ENCODE measurements at regions not wholly inside any gene's neighbourhood (a gene's known extent, or its start where the extent isn't known, plus 50 kb on each side); places are given as distances from the start of the nearest gene placed in this dataset.

DNA sequence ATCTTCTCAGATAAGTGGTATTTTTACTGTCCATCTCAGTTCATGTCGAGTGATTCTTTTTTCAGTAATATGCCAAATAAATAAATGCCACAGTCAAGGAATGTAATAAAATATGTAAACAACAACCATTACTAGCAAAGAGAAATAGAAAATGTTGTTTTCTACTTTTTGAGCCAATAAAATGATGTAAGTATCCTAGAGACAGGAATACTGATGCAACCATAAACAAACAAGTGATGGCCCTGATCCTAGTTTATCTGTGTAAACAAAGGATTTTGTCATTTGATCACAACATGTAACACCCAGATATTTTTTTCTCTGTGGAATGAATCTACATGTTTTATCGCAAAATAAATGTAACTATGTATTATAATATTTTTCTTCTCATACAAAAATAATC lies 1852.8 kb downstream of the EFNA5 start:
- H3K27me3 ChIP-seq (ENCODE audit: control insufficient read depth, insufficient read depth, low read length), result no peaks in the 10 kb centered on the region
- FAIRE-seq, result no peak
- intact Hi-C loops (cut with DNase I), result no loop called here

GRCh38 chr5:105817416-105817815 lies 1853.3 kb downstream of the EFNA5 start:
- no peaks in the 10 kb centered on the region for H3K27me3 ChIP-seq (ENCODE audit: control insufficient read depth, insufficient read depth, low read length)
- no peak overlapping the region for H3K9ac ChIP-seq (ENCODE audit: low read length in 3 of 3)
- no peak overlapping the region for H3K4me3 ChIP-seq (ENCODE audit: low read length in 3 of 3)
- no peak overlapping the region for H3K27ac ChIP-seq (ENCODE audit: low read depth in 2 of 2, low read length in 2 of 2)
- intact Hi-C loops (cut with DNase I), result no loop called here
- H3K4me1 ChIP-seq (ENCODE audit: control insufficient read depth in 2 of 3, insufficient read depth in 2 of 3, low read depth in 1 of 3, low read length in 3 of 3), result no peaks in the 10 kb centered on the region
- no peaks in the 10 kb centered on the region for H3K36me3 ChIP-seq (ENCODE audit: control insufficient read depth in 2 of 3, insufficient read depth in 3 of 3, low read length in 3 of 3)
- H3K9me3 ChIP-seq (ENCODE audit: control insufficient read depth in 2 of 3, insufficient read depth in 1 of 3, low read length in 3 of 3), result no peaks in the 10 kb centered on the region
- no peak for FAIRE-seq
- no peak for DNase-seq
- TF ChIP-seq, protein P1, sequence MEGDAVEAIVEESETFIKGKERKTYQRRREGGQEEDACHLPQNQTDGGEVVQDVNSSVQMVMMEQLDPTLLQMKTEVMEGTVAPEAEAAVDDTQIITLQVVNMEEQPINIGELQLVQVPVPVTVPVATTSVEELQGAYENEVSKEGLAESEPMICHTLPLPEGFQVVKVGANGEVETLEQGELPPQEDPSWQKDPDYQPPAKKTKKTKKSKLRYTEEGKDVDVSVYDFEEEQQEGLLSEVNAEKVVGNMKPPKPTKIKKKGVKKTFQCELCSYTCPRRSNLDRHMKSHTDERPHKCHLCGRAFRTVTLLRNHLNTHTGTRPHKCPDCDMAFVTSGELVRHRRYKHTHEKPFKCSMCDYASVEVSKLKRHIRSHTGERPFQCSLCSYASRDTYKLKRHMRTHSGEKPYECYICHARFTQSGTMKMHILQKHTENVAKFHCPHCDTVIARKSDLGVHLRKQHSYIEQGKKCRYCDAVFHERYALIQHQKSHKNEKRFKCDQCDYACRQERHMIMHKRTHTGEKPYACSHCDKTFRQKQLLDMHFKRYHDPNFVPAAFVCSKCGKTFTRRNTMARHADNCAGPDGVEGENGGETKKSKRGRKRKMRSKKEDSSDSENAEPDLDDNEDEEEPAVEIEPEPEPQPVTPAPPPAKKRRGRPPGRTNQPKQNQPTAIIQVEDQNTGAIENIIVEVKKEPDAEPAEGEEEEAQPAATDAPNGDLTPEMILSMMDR (IDR thresholded peaks at IDR 0.05; ENCODE audit: borderline replicate concordance, extremely low read depth, insufficient read depth), result no peak

More for the DNA sequence above, 1852.8 kb downstream of the EFNA5 start:
- TF ChIP-seq, protein P1 (IDR thresholded peaks at IDR 0.05; ENCODE audit: borderline replicate concordance, extremely low read depth, insufficient read depth), result no peak
- no peaks in the 10 kb centered on the region for H3K36me3 ChIP-seq (ENCODE audit: control insufficient read depth in 2 of 3, insufficient read depth in 3 of 3, low read length in 3 of 3)
- DNase-seq, result no peak
- H3K27ac ChIP-seq (ENCODE audit: low read depth in 2 of 2, low read length in 2 of 2), result no peak overlapping the region
- H3K4me3 ChIP-seq (ENCODE audit: low read length in 3 of 3), result no peak overlapping the region
- H3K9me3 ChIP-seq (ENCODE audit: control insufficient read depth in 2 of 3, insufficient read depth in 1 of 3, low read length in 3 of 3), result no peaks in the 10 kb centered on the region
- no peaks in the 10 kb centered on the region for H3K4me1 ChIP-seq (ENCODE audit: control insufficient read depth in 2 of 3, insufficient read depth in 2 of 3, low read depth in 1 of 3, low read length in 3 of 3)
- H3K9ac ChIP-seq (ENCODE audit: low read length in 3 of 3), result no peak overlapping the region

- no peaks in the 10 kb centered on the region for H3K27me3 ChIP-seq (ENCODE audit: control insufficient read depth, insufficient read depth, low read length)
- no peak overlapping the region for H3K27ac ChIP-seq (ENCODE audit: low read depth in 2 of 2, low read length in 2 of 2)
- TF ChIP-seq, protein P1 (IDR thresholded peaks at IDR 0.05; ENCODE audit: borderline replicate concordance, extremely low read depth, insufficient read depth), result no peak
Observed at GRCh38 chr5:105816961-105817360, 1853.8 kb downstream of the EFNA5 start.

DNA sequence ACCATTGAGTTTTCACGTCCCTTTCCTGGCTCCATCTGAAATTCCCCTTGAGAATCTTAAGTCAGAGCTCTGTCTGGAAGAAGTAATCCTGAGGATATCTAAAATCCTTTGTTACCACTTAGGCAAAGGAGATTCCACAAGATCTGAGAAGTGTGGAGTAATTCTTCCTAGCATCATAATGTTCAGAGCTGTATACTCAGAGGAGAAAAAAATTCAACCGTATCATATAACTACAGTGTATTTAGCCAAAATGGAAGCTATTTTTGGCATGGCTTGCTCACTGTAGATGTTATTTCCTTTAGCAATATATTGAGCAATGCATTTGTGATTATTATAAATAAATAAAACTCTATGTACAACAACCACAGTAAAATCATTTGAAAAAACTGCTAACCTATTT lies 1858.4 kb downstream of the EFNA5 start:
- Histone ChIP-seq H3K9me3 (ENCODE audit: control insufficient read depth in 2 of 3, insufficient read depth in 1 of 3, low read length in 3 of 3) (no peaks in the 10 kb centered on the region), H3K4me3 (ENCODE audit: low read length in 3 of 3) (no peak overlapping the region), H3K27ac (ENCODE audit: low read depth in 2 of 2, low read length in 2 of 2) (no peak overlapping the region), H3K9ac (ENCODE audit: low read length in 3 of 3) (no peak overlapping the region), H3K4me1 (ENCODE audit: control insufficient read depth in 2 of 3, insufficient read depth in 2 of 3, low read depth in 1 of 3, low read length in 3 of 3) (no peaks in the 10 kb centered on the region), H3K27me3 (ENCODE audit: control insufficient read depth, insufficient read depth, low read length) (no peaks in the 10 kb centered on the region), H3K36me3 (ENCODE audit: control insufficient read depth in 2 of 3, insufficient read depth in 3 of 3, low read length in 3 of 3) (no peaks in the 10 kb centered on the region)
- TF ChIP-seq, protein P1 (IDR thresholded peaks at IDR 0.05; ENCODE audit: borderline replicate concordance, extremely low read depth, insufficient read depth), result no peak
- DNase-seq (no peak), FAIRE-seq (no peak)
- intact Hi-C loops (cut with DNase I), result no loop called here

More at GRCh38 chr5:105816961-105817360, 1853.8 kb downstream of the EFNA5 start:
- FAIRE-seq (no peak), DNase-seq (no peak)
- intact Hi-C loops (cut with DNase I), result no loop called here
- Histone ChIP-seq H3K9ac (ENCODE audit: low read length in 3 of 3) (no peak overlapping the region), H3K9me3 (ENCODE audit: control insufficient read depth in 2 of 3, insufficient read depth in 1 of 3, low read length in 3 of 3) (no peaks in the 10 kb centered on the region), H3K36me3 (ENCODE audit: control insufficient read depth in 2 of 3, insufficient read depth in 3 of 3, low read length in 3 of 3) (no peaks in the 10 kb centered on the region), H3K4me3 (ENCODE audit: low read length in 3 of 3) (no peak overlapping the region), H3K4me1 (ENCODE audit: control insufficient read depth in 2 of 3, insufficient read depth in 2 of 3, low read depth in 1 of 3, low read length in 3 of 3) (no peaks in the 10 kb centered on the region)
